ENCODE measurements at regions not wholly inside any gene's neighbourhood (a gene's known extent, or its start where the extent isn't known, plus 50 kb on each side); places are given as distances from the start of the nearest gene placed in this dataset.

GRCh38 chr3:144480416-144480919, 508.8 kb downstream of the DIPK2A start:
- peaks cover 3% of the 10 kb centered on the region for H3K9me3 Mint-ChIP-seq
- H3K4me3 Mint-ChIP-seq = no peak overlapping the region
- no peaks in the 10 kb centered on the region for H3K4me1 Mint-ChIP-seq (ENCODE audit: low read depth)
- H3K27me3 Mint-ChIP-seq = no peaks in the 10 kb centered on the region
- no peak overlapping the region for H3K4me3 ChIP-seq (ENCODE audit: low read length)
- CTCF ChIA-PET = no interaction called here
- POLR2A ChIA-PET = no interaction called here
- no peaks in the 10 kb centered on the region for H3K36me3 ChIP-seq (ENCODE audit: insufficient read depth, low read length)
- no peak for TF ChIP-seq CTCF (IDR thresholded peaks at IDR 0.05)
- H3K27ac Mint-ChIP-seq = no peak overlapping the region
- ATAC-seq (ENCODE audit: poor library complexity) = no peak
- H3K9me3 ChIP-seq (ENCODE audit: control insufficient read depth in 1 of 2, insufficient read depth in 1 of 2, low read length in 2 of 2) = no peaks in the 10 kb centered on the region
- no peaks in the 10 kb centered on the region for H3K27me3 ChIP-seq (ENCODE audit: control insufficient read depth in 1 of 2, insufficient read depth in 2 of 2, low read length in 2 of 2)
- no peaks in the 10 kb centered on the region for H3K4me1 ChIP-seq (ENCODE audit: insufficient read depth, low read length)
- no peak for DNase-seq
- H3K36me3 Mint-ChIP-seq (ENCODE audit: low read depth) = no peaks in the 10 kb centered on the region
- intact Hi-C loops (cut with DNase I, micrococcal nuclease) = no loop called here
- H3K27ac ChIP-seq (ENCODE audit: low read depth in 1 of 2, low read length in 2 of 2) = no peak overlapping the region

- Mint-ChIP-seq H3K9me3 (peaks cover 3% of the 10 kb centered on the region), H3K36me3 (ENCODE audit: low read depth) (no peaks in the 10 kb centered on the region), H3K27ac (no peak overlapping the region), H3K4me3 (no peak overlapping the region), H3K4me1 (ENCODE audit: low read depth) (no peaks in the 10 kb centered on the region), H3K27me3 (no peaks in the 10 kb centered on the region)
- Histone ChIP-seq H3K36me3 (ENCODE audit: insufficient read depth, low read length) (no peaks in the 10 kb centered on the region), H3K4me1 (ENCODE audit: insufficient read depth, low read length) (no peaks in the 10 kb centered on the region), H3K4me3 (ENCODE audit: low read length) (no peak overlapping the region), H3K27me3 (ENCODE audit: control insufficient read depth in 1 of 2, insufficient read depth in 2 of 2, low read length in 2 of 2) (no peaks in the 10 kb centered on the region), H3K27ac (ENCODE audit: low read depth in 1 of 2, low read length in 2 of 2) (no peak overlapping the region), H3K9me3 (ENCODE audit: control insufficient read depth in 1 of 2, insufficient read depth in 1 of 2, low read length in 2 of 2) (no peaks in the 10 kb centered on the region)
- CTCF ChIA-PET = no interaction called here
- ATAC-seq (ENCODE audit: poor library complexity) (no peak), DNase-seq (no peak)
- POLR2A ChIA-PET = no interaction called here
- intact Hi-C loops (cut with DNase I, micrococcal nuclease) = no loop called here
- TF ChIP-seq CTCF (IDR thresholded peaks at IDR 0.05) = no peak
Measured at GRCh38 chr3:144482876-144483275, 511.3 kb downstream of the DIPK2A start.

- intact Hi-C loops (cut with DNase I, micrococcal nuclease) = no loop called here
- no peak for TF ChIP-seq CTCF (IDR thresholded peaks at IDR 0.05)
- Mint-ChIP-seq H3K27ac (no peak overlapping the region), H3K9me3 (no peaks in the 10 kb centered on the region), H3K36me3 (ENCODE audit: low read depth) (no peaks in the 10 kb centered on the region), H3K27me3 (peaks cover 4% of the 10 kb centered on the region), H3K4me1 (ENCODE audit: low read depth) (no peaks in the 10 kb centered on the region), H3K4me3 (no peak overlapping the region)
- Histone ChIP-seq H3K27ac (ENCODE audit: low read depth in 1 of 2, low read length in 2 of 2) (no peak overlapping the region), H3K4me1 (ENCODE audit: insufficient read depth, low read length) (no peaks in the 10 kb centered on the region), H3K4me3 (ENCODE audit: low read length) (no peak overlapping the region), H3K9me3 (ENCODE audit: control insufficient read depth in 1 of 2, insufficient read depth in 1 of 2, low read length in 2 of 2) (no peaks in the 10 kb centered on the region), H3K36me3 (ENCODE audit: insufficient read depth, low read length) (no peaks in the 10 kb centered on the region), H3K27me3 (ENCODE audit: control insufficient read depth in 1 of 2, insufficient read depth in 2 of 2, low read length in 2 of 2) (no peaks in the 10 kb centered on the region)
- ChIA-PET POLR2A (no interaction called here), CTCF (no interaction called here)
- DNase-seq (no peak), ATAC-seq (ENCODE audit: poor library complexity) (no peak)
Measured at GRCh38 chr3:144487011-144487410, 515.4 kb downstream of the DIPK2A start.
